Activated effector memory CD4-positive, alpha-beta T cell treated with Interleukin-2 at 50 U/mL for 16 hours (primary cell): ENCODE measurements at regions not wholly inside any gene's neighbourhood (a gene's known extent, or its start where the extent isn't known, plus 50 kb on each side); places are given as distances from the start of the nearest gene placed in this dataset.
"Not testable (repeated sequence)": the region's sequence is repeated elsewhere in the genome, so short reads cannot be mapped to it uniquely, and the experiment has no call there.

Source experiments
- DNase-seq: peaks from one replicate; pipeline ENCODE4 v3.0.0-alpha.2; 2020

DNA sequence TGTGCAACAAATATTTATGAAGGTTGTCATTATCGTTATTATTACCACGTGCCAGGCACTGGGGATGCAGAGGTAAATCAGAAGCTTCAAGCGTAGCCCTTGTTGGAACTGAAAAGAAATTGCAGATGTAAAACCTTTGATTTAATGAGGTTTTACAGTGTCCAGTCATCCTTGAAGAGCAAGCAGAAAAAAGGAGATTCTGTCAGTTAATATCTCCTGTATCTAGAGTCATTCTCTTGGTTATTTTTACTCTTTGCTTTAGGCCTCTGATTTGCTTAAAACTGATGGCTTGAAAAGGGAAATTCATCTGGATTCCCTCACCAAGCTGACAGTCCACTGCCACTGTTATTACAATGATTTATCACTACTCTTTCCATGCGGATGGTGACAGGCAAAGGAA is 179.3 kb downstream of the GALC start:
- no peak for DNase-seq

- DNase-seq, result no peak
These were observed 179.8 kb downstream of the GALC start for GRCh38 chr14:87813211-87813610.

DNA sequence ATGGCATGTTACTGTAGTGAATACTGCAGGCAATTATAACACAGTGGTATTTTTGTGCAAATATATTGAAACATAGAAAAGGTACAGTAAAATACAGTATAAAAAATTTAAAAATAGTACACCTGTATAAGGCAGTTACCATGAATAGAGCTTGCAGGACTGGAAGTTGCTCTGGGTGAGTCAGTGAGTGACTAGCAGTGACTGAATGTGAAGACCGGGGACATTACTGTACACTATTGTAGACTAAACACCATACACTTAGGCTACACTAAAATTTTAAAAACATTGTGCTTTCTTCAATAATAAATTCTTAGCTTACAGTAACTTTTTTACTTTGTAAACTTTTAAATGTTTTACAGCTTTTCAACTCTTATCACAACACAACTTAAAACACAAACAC is 181.7 kb downstream of the GALC start:
- no peak for DNase-seq

DNA sequence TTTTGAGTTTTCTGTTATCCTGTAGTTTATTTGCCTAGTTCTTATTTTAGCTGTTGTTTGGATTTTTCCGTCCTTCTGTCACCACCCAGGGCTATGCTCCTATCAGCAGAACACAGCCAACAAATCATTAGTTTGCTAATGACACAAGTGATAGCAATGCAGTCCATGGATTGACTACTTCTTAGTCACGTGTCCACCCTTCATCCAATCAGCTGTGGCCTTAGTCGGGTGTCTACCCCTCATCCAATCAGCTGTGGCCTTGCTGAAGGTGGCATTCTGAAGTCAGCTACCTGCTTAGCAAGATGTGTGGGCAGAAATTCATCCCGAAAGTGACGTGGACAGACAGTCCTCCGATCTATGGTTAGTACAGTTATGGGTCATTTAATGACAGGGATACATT is 182.3 kb downstream of the GALC start:
- DNase-seq, result no peak

DNA sequence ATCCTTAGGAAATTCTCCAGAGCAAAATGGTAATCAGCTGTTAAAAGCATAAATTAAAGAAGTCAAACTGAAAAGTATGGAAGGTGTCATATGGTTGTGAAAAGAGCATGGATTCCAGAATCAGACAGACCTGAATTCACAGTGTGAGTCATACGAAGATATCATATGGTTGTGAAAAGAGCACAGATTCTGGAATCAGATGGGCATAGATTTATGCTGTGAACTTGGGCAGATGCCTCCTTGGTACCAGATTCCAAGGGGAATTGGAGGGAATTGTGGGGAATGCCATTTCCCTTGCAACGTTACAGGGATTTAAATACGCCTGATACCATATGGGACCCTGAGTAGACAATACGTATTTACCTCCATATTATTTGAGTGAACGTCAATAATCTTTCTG is 183.7 kb downstream of the GALC start:
- DNase-seq, result no peak

- DNase-seq, result no peak
These were observed 187.7 kb downstream of the GALC start for GRCh38 chr14:87805315-87805723.

DNA sequence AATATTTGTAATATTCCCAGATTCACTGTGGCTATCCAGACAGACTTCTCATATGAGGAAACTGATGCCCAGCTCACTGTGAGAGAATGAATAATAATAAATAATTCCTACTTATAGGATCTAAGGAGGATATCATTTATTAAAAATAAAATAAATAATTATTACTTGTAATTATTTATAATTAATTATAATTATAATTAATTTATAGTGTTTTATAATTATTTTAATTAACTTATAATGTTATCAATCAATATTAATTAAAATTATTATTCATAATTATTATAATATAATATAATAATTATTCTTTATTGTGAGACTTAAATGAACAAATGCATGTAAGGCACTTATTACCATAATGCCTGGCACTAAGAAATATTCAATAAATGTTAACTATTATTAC is 192.8 kb downstream of the GALC start:
- no peak for DNase-seq

DNA sequence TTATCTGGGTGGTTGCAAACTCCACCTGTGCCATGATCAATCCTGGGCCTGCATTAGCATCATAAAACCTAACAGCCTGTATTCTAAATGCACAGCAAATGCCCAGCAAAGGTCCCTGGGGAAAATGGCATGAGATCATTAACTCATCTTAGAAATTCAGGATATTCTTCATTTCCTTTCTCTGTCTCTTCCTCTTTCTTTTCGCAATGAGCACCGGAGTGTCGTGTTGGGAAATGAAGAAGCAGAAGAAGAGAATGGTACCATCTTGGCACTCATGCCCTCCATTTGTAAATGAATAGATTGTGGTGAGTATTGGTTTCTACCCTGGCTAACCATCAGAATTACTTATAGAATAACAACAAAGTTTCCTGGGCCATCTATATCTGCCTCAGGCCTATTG is 193.6 kb downstream of the GALC start:
- no peak for DNase-seq

GRCh38 chr14:87797001-87797400 is 196.0 kb downstream of the GALC start:
- DNase-seq, result no peak

DNA sequence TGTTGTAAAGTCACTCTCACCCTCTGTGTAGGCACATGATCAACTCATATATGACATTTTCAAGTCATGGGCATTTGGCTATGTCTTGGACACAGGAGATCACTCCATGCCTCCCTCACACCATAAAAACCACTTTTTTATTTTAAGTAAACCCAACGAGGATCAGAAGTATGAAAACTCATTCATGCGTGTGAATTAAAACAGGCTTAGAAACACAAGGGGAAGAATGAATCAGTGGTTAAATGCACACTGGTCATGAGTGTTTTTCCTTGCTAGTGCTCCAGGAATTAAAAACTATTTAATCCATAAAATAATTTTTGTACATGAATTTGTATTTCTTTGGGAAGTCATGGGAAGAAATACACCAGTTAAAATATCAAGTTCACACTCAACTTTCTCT is 198.4 kb downstream of the GALC start:
- no peak for DNase-seq

GRCh38 chr14:87785897-87786296 is 207.1 kb downstream of the GALC start:
- no peak for DNase-seq

- no peak for DNase-seq
These were observed 208.6 kb downstream of the GALC start for GRCh38 chr14:87784386-87784785.

GRCh38 chr14:87783071-87783470 is 209.9 kb downstream of the GALC start:
- no peak for DNase-seq

DNA sequence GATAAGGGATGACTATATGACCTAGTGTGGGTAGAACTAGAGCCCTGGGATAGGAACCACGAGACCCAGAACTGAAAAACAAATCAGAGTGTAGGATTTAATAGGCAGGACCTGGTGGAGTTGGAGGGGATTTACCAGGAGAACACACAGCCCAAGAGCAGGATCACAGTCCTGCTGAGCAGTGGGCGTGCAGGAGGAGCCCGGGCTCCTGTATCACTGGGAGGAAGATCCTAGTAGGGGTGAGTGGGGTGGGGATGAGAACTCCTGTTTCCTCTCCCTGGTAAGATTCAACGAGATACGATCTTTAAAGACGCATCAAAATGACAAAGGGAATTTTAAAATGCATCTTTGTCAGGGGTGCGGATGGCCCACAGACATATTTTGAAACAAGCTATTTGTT is 220.1 kb downstream of the GALC start:
- no peak for DNase-seq

- DNase-seq, result no peak
These were observed 225.4 kb downstream of the GALC start for GRCh38 chr14:87767567-87767901.

GRCh38 chr14:87758876-87759275 is 234.1 kb downstream of the GALC start:
- no peak for DNase-seq

DNA sequence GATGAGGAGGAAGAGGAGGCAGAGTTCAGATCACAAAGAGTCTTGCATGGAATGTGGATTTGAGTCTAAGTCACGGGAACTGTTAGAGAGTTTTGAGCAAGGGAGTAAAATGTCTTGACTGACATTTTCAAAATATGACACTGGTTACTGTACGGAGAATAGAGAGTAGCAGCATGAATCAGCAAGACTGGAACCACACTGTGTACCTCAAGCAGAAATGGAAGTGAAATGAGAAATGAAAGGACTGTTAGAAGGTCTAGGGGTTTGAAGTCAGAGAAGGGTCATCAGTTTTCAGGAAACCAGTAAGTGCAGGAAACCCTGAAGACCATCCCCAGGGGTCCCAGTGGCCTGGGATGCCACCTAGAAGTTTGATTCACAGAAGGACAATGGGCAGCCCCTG is 236.3 kb downstream of the GALC start:
- no peak for DNase-seq

GRCh38 chr14:87754520-87755223 is 238.3 kb downstream of the GALC start:
- no peak for DNase-seq

- DNase-seq, result no peak
These were observed 244.4 kb downstream of the GALC start for GRCh38 chr14:87748558-87748957.

- no peak for DNase-seq
These were observed 247.4 kb downstream of the GALC start for GRCh38 chr14:87745507-87746118.

DNA sequence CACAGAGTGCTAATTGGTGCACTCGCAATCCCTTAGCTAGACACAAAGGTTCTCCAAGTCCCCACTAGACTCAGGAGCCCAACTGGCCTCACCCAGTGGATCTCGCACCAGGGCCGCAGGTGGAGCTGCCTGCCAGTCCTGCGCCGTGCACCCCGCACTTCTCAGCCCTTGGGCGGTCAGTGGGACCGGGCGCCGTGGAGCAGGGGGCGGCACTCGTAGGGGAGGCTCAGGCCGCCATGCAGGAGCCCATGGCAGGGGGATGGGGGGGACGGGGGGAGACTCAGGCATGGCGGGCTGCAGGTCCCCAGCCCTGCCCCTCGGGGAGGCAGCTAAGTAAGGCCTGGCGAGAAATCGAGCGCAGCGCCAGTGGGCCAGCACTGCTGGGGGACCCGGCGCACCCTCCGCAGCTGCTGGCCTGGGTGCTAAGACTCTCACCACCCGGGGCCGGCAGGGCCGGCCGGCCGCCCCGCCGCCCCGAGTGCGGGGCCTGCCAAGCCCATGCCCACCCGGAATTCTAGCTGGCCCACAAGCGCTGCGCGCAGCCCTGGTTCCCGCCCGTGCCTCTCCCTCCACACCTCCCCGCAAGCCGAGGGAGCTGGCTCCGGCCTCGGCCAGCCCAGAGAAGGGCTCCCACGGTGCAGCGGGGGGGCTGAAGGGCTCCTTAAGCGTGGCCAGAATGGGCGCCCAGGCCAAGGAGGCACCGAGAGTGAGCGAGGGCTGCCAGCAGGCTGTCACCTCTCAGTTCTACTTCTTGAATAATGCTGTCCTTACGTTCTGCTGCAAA is 258.2 kb downstream of the GALC start:
- DNase-seq, result not testable (repeated sequence)

GRCh38 chr14:87733115-87733514 is 259.9 kb downstream of the GALC start:
- DNase-seq, result not testable (repeated sequence)

GRCh38 chr14:87732562-87732961 is 260.4 kb downstream of the GALC start:
- DNase-seq, result no peak

DNA sequence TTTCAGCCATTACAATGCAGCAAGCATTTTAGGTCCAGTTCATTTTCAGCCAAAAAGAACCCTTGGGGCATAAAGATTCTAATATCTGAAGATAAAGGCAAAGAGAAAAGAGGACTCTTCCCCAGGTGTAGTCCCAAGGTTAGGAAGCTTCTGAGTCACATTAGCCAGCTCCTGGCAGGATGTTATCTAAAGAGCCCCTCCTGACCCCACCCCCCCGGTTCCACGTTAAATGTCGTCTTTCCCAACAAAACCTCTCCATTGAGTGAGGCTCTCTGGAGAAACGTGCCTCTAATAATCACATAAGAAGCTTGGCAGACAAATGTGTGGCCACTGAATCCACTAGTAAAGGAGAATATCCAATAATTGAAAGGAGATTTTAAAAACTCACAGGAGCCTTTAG is 267.7 kb downstream of the GALC start:
- DNase-seq, result no peak
